A204.1 (cell line): ENCODE measurements at regions not wholly inside any gene's neighbourhood (a gene's known extent, or its start where the extent isn't known, plus 50 kb on each side); places are given as distances from the start of the nearest gene placed in this dataset.
"Not testable (repeated sequence)": the region's sequence is repeated elsewhere in the genome, so short reads cannot be mapped to it uniquely, and the experiment has no call there.

ENCODE experiments used
- FAIRE-seq: peaks from 2 replicates; lab custom pipeline; 2012; peaks lifted over from hg19 to GRCh38; lab: Jason Lieb, UNC

DNA sequence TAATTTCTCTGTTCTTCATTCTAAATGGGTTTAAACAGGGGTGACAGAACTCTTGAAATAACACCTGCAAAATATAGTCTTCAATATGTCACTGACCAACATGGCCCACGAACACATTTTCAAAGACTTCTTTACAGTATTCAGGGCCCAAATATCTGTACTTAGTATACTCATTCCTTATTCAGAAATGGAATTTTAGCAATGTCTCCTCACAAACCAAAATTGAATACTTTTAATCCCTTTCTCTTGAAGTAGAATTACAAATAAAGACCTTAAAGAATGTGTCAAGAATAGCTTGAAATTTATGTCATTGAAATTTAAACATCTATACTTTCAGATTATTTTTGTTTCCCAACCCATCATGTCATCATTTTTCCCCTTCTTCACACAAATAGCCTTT, 263.1 kb downstream of the LRIG3 start:
- no peak for FAIRE-seq

DNA sequence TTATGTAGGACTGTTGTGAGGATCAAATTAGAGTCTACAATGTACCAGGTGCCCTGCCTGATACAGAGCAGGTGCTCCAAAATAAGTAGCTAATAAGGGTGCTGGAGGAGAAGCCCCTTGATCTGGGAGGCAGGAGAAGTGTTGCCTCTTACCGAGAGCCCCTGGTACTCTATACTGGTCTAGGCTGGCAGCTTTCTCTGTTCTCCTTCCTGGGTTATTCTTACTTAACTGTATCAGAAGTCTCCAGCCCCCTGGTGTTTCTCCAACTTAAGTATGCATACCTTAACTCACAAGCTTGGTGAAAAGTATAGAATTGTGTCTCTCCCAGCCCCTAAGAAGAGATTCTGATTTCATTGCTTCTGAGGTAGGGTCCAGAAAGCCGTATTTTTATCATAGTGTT, 254.9 kb downstream of the LRIG3 start:
- FAIRE-seq: no peak

DNA sequence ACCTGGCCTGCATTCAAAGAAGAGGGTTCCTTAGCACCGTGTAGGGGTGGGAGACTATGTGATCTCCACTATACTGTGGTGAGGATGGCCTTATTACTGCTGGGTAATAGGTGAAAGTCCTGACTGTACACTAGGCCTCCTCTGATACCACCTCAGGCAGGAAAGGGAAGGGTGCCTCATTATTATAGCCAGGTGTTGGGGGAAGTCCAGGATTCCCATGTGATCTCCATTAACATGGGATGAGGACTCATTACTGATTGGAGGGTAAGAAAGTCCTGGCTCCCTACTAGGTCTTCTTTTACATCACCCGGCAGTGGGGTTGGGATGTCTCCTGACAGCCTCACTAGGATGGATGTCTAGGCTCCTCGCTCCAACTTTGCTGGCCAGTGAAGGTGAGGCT, 252.1 kb downstream of the LRIG3 start:
- FAIRE-seq: no peak

DNA sequence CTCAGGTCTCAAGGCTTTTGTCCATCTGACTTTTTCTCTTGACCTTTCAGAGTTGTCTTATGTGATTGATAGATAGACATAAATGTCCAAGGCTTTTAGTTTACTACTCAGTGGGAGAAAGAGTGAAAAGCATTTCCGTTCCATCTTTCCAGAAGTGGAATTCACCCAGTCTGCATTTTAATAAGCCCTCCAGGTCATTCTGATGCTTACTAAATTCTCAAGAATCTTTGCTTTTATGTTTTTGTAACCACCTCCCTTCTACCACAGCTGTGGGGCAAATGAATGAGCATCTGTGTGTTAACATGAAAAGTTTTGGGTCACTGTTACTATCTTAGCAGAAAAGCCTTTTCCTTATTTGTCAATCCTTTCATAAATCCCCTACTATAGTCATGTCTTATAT, 251.4 kb downstream of the LRIG3 start:
- FAIRE-seq: no peak

DNA sequence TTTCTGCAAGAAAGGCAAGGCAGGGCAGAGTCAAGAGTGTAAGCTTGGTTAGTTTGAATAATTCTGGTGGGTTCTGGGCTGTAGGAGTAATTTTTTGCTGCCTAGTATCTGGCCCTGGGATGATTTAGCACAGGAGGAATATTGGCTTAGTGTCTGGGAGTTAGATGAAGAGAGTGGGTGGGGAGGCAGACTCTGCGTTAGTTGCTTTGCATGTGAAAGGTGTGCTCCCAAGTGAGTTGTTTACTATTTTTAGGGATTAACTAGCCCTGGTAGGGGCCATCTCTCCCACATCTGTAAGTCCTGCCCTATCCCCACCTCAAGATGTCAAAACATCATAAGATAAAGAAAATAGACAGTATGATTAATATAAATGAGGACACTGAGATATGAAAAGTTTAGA, 249.7 kb downstream of the LRIG3 start:
- FAIRE-seq: no peak

DNA sequence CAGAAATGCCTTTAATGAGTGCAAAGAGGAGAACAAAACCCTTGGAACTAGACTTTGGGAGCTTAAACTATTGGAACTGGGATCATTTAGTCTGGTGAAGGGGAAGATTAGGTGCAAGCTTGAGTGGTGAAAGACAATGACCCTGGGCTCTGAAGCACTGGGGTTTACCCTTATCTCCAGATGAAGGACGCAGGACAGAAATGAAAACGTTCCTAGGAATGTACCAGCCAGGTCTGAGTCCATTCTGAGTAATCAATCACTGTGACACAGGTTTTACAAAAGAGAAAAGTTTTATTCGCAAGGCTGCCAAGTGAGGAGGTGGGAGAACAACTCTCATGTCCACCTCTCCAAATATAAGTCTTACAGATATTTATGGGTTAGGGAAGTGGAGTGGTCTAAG, 249.1 kb downstream of the LRIG3 start:
- FAIRE-seq: no peak

DNA sequence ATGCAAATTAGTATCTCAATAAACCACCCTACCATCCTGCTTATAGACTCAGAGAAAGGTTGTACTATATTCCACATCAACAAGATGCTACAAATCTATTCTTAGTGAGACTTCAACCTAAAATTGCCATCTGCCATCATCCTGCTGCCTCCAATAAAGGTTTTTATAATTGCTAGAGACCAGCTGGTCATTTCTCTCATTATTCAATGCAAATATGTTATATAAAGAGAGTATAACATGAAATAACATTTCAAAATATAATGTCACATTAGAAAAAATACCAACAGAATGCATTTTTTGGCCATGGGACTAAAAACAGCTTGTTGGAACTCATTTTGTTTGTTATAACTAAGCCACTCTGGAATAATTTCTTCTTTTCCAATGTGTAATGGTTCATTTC, 247.3 kb downstream of the LRIG3 start:
- no peak for FAIRE-seq

DNA sequence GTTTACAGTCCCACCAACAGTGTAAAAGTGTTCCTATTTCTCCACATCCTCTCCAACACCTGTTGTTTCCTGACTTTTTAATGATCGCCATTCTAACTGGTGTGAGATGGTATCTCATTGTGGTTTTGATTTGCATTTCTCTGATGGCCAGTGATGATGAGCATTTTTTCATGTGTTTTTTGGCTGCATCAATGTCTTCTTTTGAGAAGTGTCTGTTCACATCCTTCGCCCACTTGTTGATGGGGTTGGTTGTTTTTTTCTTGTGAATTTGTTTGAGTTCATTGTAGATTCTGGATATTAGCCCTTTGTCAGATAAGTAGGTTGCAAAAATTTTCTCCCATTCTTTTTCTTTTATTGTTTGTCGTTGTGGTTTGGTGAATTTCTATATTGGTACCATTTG, 242.5 kb downstream of the LRIG3 start:
- not testable (repeated sequence) for FAIRE-seq

DNA sequence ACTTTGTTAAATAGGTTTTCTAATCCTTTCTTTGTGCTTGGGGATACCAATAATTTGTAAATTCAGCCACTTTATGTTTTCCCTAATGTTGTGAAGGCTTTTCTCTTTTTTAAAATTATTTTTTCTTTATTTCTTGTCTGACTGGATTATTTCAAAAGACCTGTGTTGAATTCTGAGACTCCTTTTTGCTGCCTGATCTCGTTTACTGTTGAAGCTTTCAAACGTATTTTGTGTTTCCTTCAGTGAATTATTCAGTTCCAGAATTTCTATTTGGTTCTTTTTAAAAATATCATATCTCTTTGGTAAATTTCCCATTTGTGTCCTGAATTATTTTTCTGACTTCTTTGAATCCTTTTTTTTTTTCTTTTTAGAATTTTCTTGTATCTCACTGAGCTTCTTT, 241.6 kb downstream of the LRIG3 start:
- FAIRE-seq: peak; percentile 29

DNA sequence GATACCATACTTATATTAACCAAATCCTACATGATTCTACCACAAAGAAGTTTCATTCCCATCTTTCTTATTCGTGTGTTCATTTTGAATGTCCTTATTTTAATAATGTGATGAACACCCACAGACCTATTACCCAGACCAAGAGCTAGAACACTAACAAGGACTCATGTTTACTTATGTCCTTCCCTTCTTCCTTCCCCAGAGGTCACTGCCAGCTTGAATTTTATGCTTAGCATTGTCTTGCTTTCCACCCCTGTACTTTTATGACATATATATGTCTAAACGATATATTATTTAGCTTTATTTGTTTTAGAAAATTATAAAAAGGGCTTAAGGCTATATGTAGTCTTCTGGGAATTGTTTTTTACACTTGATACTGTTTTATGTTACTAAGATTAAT, 238.6 kb downstream of the LRIG3 start:
- FAIRE-seq: no peak

DNA sequence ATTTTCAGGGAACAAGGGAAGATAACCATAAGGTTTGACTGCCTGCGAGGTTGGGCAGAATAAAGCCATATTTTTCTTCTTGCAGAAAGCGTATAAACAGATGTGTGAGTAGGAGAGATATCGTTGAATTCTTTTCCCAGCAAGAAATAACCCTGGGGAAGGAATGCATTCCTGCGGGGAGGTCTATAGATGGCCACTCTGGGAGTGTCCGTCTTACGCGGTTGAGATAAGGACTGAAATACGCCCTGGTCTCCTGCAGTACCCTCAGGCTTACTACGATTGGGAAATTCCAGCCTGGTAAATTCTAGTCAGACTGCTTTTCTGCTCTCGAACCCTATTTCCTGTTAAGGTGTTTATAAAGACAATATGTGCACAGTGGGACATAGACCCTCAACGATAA, 225.0 kb downstream of the LRIG3 start:
- FAIRE-seq: no peak

DNA sequence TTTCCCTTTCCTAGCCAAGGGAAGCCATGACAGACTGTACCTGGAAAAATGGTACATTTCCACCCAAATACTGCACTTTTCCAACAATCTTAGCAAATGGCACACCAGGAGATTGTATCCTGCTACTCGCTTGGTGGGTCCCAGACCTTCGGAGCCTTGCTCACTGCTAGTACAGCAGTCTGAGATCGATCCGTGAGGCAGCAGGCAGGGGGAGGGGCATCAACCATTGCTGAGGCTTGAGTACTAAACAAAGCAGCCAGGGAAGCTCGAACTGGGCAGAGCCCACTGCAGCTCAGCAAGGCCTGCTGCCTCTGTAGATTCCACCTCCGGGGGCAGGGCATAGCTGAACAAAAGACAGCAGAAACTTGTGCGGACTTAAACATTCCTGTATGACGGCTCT, 218.8 kb downstream of the LRIG3 start:
- FAIRE-seq: no peak

DNA sequence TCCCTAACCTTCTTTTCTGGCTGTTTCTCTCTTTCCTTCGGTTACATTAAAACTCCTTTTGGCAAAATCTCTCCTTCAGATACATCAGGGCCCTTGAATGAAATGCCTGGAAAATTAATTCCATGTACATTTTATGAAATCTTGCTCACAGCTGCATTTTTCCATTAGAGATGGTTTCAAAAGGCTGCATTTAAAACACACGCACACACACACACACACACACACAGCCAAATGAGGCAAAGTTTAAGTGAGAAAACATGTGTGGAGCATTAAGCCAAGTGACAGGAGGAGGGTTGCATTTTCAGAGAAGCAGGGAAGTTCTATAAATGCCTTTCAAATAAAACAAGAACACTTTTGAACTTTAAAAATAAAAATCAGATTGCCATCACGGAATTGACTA, 216.4 kb downstream of the LRIG3 start:
- FAIRE-seq: no peak

DNA sequence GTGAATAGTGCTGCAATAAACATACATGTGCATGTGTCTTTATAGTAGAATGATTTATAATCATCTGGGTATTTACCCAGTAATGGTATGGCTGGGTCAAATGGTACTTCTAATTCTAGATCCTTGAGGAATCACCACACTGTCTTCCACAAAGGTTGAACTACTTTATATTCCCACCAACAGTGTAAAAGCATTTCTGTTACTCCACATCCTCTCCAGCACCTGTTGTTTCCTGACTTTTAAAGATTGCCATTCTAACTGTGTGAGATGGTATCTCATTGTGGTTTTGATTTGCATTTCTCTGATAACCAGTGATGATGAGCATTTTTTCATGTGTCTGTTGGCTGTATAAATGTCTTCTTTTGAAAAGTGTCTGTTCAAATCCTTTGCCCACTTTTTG, 215.5 kb downstream of the LRIG3 start:
- FAIRE-seq: not testable (repeated sequence)

DNA sequence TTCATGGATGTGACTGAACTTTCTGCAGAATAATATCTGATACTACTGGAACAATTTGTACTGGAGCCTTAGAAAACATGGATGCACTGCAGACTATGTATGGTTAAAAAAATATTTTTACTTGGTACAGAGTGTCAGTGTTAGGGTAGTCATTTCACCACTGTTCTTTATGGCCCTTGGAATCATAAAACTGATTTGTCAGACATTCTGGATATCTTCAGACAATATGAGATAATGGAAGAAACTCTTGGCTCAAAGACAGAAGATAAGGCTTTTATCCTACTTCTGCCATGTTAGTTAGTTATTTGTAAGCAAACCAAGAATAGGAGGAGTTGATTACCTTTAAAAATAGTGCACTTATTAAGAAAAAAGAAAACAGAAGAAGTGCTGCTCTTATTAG, 209.4 kb downstream of the LRIG3 start:
- FAIRE-seq: no peak

DNA sequence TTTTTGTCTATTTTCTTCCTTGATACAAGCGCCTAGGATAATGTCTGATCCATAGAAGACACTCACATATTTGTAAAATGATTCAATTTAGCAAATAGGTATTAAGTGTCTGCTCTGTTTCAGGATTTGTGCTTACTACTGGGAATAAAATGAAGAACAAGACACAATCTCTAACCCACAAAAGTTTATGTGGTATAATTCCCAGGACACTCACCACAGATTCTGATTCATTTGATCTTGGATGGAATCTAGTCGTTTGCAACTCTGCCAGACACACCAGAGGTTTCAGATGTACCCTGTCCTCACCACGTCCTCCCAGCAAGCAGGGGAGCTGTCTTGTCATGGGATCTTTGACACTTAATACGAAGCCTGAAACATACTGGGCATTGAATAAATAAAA, 208.3 kb downstream of the LRIG3 start:
- no peak for FAIRE-seq

DNA sequence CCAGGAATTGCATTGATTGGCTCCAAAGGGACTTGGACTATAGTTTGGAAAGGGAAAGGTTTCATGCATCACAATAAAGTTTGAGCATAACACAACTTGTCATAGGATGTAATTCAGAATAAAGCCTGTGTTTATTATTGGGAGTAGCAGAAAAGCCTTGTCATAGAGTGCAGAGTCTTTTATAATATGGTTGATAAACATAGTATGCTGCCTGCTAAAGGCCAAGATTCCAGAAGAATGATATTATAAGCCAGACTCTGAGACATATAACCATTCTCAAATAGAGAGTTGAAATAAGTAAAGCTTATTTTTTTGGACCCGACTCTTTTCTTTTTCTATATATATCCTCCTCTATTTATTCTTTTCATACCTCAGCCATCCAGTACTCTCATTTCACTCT, 207.3 kb downstream of the LRIG3 start:
- no peak for FAIRE-seq

DNA sequence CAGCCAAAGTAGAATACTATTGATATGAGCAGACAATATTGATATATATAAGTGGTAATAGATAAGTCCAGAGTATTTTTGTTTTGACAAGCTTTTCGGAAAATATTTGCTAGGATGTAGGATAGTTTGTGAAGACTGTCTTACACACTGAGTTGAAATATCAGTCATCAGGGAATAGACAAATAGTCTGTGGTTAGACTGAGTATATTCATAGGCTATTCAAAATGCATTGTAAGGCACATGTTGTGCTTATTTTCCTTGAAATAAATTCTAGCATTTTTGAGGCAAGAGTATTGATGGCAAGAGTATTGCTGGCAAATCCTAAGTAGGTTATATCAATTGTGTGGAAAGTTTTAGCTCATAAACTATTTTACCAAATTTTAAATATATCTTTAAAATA, 201.1 kb downstream of the LRIG3 start:
- no peak for FAIRE-seq

DNA sequence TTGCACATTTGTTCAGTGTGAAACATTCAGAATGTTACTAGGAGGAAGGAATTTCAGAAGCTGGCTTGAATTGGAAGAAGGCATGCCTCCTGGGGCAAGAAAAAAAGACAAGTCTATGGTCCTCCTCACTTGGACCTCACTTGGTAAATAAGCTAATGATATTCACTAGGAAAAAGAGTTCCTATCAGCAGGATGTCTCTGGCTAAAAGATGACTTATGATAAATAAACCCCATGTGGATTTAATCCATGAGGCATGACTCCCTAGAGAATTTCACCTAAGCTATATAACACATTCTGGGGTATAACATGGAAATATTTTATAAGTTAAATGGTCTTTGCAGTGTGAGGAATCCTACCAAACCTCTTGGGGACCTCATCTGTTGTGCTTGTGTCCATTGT, 199.9 kb downstream of the LRIG3 start:
- no peak for FAIRE-seq

DNA sequence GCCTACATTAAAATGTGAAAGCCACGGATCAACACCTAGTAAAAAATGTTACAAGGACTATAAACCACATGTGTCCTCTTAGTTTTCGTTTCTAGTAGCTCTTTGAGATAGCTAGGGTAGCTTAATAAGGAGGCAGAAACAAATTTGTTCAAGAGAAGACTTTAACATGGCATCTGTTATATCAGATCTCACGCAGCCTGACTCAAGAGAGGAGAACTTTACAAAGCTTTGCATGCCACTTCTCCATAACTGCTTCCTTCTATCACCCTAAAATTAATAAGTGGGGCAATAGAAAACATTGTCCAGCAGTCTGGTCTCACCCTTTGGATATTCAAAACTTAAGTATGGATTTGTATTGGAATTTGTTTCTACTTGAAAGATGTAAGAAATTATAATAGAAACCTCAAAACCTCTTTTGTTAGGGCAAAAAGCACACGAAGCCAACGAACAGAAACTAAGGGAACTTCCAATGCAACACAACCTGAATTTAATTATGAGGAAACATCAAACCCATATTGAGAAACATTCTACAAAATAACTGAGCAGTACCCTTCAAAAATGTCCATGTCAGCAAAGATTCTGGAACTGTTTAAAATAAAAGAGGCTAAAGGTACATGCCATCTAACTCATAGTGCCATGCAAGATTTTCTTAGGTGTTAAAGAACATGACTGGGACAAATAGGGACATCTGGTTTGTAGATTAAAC, 194.8 kb downstream of the LRIG3 start:
- FAIRE-seq: no peak

DNA sequence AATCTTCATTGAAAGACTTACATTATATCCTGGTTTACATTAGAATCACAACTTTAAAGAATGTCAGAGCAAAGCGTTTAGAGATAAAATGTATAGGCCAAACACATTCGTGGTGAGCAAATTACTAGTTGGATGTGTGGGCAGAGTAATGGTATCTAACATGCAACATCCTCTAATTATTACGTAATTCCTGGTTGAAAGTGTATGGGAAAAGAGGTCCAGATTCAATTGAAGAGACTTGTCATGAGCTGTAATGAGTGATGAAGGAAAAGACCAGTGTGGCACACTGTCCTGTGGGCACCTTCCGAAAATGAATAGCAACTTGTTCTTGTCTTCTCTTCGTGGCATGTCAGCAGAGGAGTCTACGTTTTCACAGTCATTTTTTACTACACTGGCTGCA, 192.8 kb downstream of the LRIG3 start:
- no peak for FAIRE-seq

DNA sequence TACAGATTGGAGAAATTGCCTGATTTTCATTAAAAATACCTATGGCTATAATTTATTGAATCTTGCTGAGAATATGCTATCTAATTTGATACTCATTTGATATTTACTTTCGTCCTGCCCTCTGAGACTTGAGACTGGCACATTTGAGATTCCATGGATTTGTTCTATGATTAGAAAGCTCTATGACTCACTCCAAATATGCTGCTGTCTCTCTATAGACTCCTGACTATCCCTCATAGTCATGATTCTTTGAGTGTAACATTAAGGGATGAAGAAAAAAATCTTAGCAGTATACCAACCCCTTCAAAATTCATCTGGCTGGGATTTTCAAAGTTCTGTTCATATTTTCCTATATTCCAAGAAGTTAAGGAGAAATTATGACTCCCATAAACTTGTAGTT, 191.9 kb downstream of the LRIG3 start:
- no peak for FAIRE-seq

DNA sequence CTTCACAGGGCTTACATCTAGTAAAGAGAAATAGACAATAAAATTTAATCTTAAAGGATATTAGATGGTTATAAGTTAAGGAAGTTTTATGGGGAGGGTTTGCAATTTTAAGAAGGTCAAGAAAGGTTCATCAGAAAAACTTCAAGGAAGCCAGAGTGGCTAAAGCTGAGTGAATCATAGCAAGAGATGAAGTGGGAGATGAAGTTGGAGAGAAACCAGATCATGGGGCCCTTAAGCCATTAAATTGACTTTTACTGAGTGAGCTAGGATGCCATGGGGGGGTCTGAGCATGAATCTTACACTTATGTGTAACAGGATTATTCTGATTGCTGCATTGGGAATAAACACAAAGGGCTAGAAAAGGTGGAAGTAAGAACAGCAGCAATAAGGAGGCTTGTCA, 189.2 kb downstream of the LRIG3 start:
- no peak for FAIRE-seq

DNA sequence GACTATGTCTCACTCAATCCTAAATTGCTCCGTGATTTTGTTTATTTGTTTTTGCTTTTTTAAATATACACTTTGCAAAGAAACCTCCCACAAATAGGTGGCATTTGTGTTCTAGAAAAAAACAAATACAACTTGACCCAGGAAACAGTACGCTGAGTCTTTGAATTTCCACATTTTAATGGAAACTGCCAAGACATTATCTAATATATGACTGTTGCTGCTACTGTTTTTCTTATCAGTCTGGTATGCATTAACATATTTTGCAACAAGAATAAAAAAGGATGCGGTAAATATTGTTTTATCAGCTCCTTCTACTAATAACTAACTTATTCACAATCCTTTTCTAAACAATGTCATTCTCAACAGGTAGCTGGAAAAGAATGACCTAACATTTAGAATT, 187.4 kb downstream of the LRIG3 start:
- no peak for FAIRE-seq

DNA sequence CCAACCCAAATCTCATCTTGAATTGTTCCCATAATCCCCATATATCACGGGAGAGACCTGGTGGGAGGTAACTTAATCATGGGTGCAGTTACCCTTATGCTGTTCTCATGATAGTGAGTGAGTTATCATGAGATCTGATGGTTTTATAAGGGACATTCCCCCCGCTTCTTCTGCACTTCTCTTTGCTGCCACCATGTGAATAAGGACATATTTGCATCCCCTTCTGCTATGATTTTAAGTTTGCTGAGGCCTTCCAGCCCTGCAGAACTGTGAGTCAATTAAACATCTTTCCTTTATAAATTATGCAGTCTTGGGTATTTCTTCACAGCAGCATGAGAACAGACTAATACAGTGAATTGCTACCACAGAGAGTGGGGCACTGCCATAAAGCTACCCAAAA, 179.1 kb downstream of the LRIG3 start:
- FAIRE-seq: no peak
